Naive thymus-derived CD4-positive, alpha-beta T cell (primary cell): ENCODE measurements at regions not wholly inside any gene's neighbourhood (a gene's known extent, or its start where the extent isn't known, plus 50 kb on each side); places are given as distances from the start of the nearest gene placed in this dataset.

Experiments
- ATAC-seq: fragments of 150-1000 bp; cut with Tn5 transposase; 2 replicates; pipeline ENCODE4 v1.10.0; 2021; ENCODE audit warnings: mild to moderate bottlenecking, moderate library complexity
- CTCF ChIA-PET: fragments of 350-600 bp; sonication (Branson Sonifier 250); formaldehyde crosslinking; loops from one replicate; lab custom pipeline; 2021; ENCODE audit warnings: antibody characterized with exemption; lab: Charles Lee
- POLR2A ChIA-PET: fragments of 350-600 bp; sonication (Branson Sonifier 250); formaldehyde crosslinking; loops from one replicate; lab custom pipeline; 2021; ENCODE audit warnings: antibody characterized with exemption, inconsistent platforms; lab: Charles Lee
- DNase-seq, 9 donors: peaks; one replicate each; pipeline versions ENCODE4 v3.0.0 to v3.0.0-alpha.2; 2020 to 2022; ENCODE audit warnings: mixed read lengths in 1 of 9
- H3K27ac ChIP-seq: one replicate; pipeline ENCODE4 v1.7.0; 2013; ENCODE audit warnings: mild to moderate bottlenecking, low read depth, low read length, moderate library complexity
- H3K27me3 ChIP-seq, 2 donors: one replicate each; pipeline ENCODE4 v1.7.0; 2013; ENCODE audit warnings: low read length in 2 of 2, mild to moderate bottlenecking in 2 of 2, moderate library complexity in 2 of 2; ENCODE audit not compliant: control insufficient read depth in 2 of 2, insufficient read depth in 2 of 2
- H3K36me3 ChIP-seq, 3 experiments: 1 replicate in 2 of 3; 2 replicates in 1 of 3; pipeline ENCODE4 v1.7.0; 2013; ENCODE audit warnings: low read length in 3 of 3, mild to moderate bottlenecking in 3 of 3, moderate library complexity in 1 of 3; ENCODE audit not compliant: insufficient read depth in 3 of 3, control insufficient read depth in 2 of 3
- H3K4me1 ChIP-seq, 2 donors: one replicate each; pipeline ENCODE4 v1.7.0; 2013; ENCODE audit warnings: low read length in 2 of 2, mild to moderate bottlenecking in 2 of 2, moderate library complexity in 1 of 2; ENCODE audit not compliant: control insufficient read depth in 2 of 2, insufficient read depth in 2 of 2
- H3K4me3 ChIP-seq: 2 replicates; pipeline ENCODE4 v1.7.0; 2013; ENCODE audit warnings: mild to moderate bottlenecking, low read length
- H3K9me3 ChIP-seq, 3 experiments: 1 replicate in 2 of 3; 2 replicates in 1 of 3; pipeline ENCODE4 v1.7.0; 2013; ENCODE audit warnings: low read length in 3 of 3; ENCODE audit not compliant: control insufficient read depth in 2 of 3
- H3K27ac Mint-ChIP-seq, 9 donors: one replicate each; pipeline ENCODE4 v1.8.0; 2020 to 2022; ENCODE audit warnings: mixed read lengths in 9 of 9, mild to moderate bottlenecking in 8 of 9, moderate library complexity in 5 of 9, inconsistent platforms in 2 of 9
- H3K27me3 Mint-ChIP-seq, 5 donors: one replicate each; pipeline ENCODE4 v1.8.0; 2021 to 2022; ENCODE audit warnings: mixed read lengths in 5 of 5, mild to moderate bottlenecking in 1 of 5
- H3K36me3 Mint-ChIP-seq, 5 donors: one replicate each; pipeline ENCODE4 v1.8.0; 2020 to 2022; ENCODE audit warnings: mixed read lengths in 5 of 5, mild to moderate bottlenecking in 3 of 5, inconsistent platforms in 1 of 5
- H3K4me1 Mint-ChIP-seq, 7 donors: one replicate each; pipeline ENCODE4 v1.8.0; 2020 to 2022; ENCODE audit warnings: mixed read lengths in 7 of 7, mild to moderate bottlenecking in 3 of 7, inconsistent platforms in 1 of 7
- H3K4me3 Mint-ChIP-seq, 10 donors: one replicate each; pipeline ENCODE4 v1.8.0; 2020 to 2022; ENCODE audit warnings: mild to moderate bottlenecking in 10 of 10, mixed read lengths in 10 of 10, moderate library complexity in 6 of 10, inconsistent platforms in 2 of 10
- H3K9me3 Mint-ChIP-seq, 11 donors: one replicate each; pipeline ENCODE4 v1.8.0; 2020 to 2022; ENCODE audit warnings: mixed read lengths in 11 of 11, mild to moderate bottlenecking in 4 of 11, inconsistent platforms in 1 of 11, moderate library complexity in 1 of 11
- intact Hi-C, 2 donors: fragments of 100-400 bp; cut with micrococcal nuclease; formaldehyde crosslinking; loops; one replicate each; pipeline ENCODE4 v1.15.1; 2023

DNA sequence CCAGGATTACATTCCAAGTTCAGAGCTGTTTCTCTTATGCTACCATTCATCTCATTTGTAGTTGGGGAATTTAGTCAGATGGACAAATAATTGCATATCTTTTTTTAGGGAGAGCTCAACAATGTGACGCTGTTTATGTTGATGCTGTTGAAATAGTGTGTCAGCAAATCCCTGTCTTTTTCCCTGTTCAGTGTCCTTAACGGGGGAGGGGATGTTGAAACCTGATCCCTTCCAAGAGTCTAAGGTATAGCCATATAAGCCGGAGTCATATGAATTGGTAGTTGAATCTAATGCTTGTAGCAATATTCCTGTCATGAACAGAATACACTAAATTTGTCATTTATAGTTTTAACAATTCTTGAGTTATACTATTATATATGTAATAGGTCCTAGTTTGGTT is 293.5 kb upstream of the FAT1 start:
- CTCF ChIA-PET, result no interaction called here
- H3K9me3 Mint-ChIP-seq, result peaks cover 0 to 23% (median 8%) of the 10 kb centered on the region in 11 donors
- H3K27me3 Mint-ChIP-seq, result peaks cover 0 to 4% (median 0%) of the 10 kb centered on the region in 5 donors
- intact Hi-C loops, result no loop called here
- H3K27ac ChIP-seq, result no peak overlapping the region
- H3K9me3 ChIP-seq, result no peaks in the 10 kb centered on the region
- no peak overlapping the region for H3K4me3 Mint-ChIP-seq
- H3K27ac Mint-ChIP-seq, result no peak overlapping the region
- DNase-seq, result no peak
- POLR2A ChIA-PET, result no interaction called here
- H3K4me1 Mint-ChIP-seq, result no peaks in the 10 kb centered on the region
- H3K36me3 Mint-ChIP-seq, result peaks cover 0 to 3% (median 0%) of the 10 kb centered on the region in 5 donors
- no peak overlapping the region for H3K4me3 ChIP-seq
- no peaks in the 10 kb centered on the region for H3K4me1 ChIP-seq
- H3K36me3 ChIP-seq, result no peaks in the 10 kb centered on the region
- ATAC-seq, result no peak
- H3K27me3 ChIP-seq, result no peaks in the 10 kb centered on the region

DNA sequence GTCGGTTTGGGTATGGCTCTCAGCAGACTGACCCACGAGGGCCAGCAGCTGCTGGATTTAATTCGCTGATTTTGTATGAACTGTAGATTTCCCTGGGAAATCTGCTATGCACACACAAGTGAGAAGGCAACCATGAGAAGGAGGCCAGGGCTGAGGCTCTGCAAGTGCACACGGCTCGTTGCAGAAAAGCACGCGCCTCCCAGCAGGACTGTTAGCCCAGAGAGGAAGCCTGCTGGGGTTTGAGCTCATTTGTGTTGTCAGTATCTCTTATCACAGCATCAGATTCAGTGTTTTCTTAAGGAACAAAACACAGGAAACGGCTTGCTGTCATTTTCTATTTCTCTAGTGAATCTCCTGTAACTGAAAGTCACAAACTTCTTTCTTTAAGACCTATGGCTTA is 296.2 kb upstream of the FAT1 start:
- Histone ChIP-seq H3K4me1 (no peaks in the 10 kb centered on the region), H3K36me3 (no peaks in the 10 kb centered on the region), H3K27ac (no peak overlapping the region), H3K4me3 (no peak overlapping the region), H3K9me3 (no peaks in the 10 kb centered on the region), H3K27me3 (no peaks in the 10 kb centered on the region)
- intact Hi-C loops, result no loop called here
- H3K27me3 Mint-ChIP-seq, result no peaks in the 10 kb centered on the region
- peaks cover 0 to 20% (median 7%) of the 10 kb centered on the region in 11 donors for H3K9me3 Mint-ChIP-seq
- H3K36me3 Mint-ChIP-seq, result no peaks in the 10 kb centered on the region
- ATAC-seq (no peak), DNase-seq (no peak)
- CTCF ChIA-PET, result no interaction called here
- no peaks in the 10 kb centered on the region for H3K4me1 Mint-ChIP-seq
- no peak overlapping the region for H3K4me3 Mint-ChIP-seq
- H3K27ac Mint-ChIP-seq, result no peak overlapping the region
- POLR2A ChIA-PET, result no interaction called here

DNA sequence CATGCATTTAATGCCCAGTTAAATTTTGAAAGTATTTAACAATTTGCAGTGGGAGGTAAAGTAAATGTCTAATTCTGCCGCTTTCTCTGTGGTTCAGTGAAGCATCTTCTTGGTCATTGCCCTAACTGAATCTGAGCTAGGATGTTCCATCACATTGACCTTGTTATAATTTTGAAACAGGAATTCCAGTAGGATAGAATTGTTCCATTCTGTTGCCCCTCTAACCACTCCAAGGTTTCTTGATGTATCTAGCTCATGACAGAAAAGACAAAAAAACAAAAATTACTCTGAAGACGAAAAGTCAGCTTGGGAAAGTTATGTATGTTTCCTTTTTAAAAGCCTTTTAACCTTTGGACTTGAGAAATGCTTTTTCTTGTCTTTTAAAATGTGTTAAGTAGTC is 297.0 kb upstream of the FAT1 start:
- intact Hi-C loops, result no loop called here
- POLR2A ChIA-PET, result no interaction called here
- no peaks in the 10 kb centered on the region for H3K36me3 Mint-ChIP-seq

DNA sequence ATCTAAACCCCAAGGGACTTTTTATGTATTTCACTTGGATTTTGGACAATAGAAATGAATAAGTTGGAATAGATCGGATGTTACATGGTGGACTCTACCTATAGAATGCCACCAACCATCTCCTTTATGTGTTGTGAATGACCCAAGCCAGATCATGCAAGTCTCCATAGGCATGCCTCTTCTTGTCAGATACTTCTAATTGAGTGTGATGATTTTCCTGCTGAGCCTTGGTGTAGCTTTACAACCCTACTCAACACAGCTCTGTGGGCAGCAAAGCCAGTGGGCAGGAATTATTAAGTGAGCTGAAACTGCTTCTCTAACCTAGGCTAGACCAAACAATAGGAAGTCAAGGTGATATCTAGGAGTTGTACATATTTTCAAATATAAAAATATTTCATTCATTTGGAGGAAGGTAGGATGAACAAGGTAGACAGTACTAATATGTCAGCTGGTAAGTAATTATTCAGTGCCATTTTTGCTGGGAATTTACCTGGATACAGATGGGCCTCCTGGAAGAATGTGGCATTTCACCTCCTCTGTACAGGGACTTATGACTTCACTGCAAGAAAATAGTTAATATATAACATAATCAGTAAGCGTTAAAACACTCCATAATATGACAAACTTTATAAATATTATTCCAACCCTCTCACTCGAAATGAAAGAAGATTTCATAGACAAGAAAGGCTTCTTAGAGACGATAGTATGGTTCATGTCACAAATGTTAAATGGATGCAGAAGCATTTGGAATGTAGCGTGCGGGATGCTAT is 298.0 kb upstream of the FAT1 start:
- no peak overlapping the region for H3K27ac ChIP-seq
- Mint-ChIP-seq H3K36me3 (no peaks in the 10 kb centered on the region), H3K9me3 (peaks cover 2 to 30% (median 14%) of the 10 kb centered on the region in 11 donors), H3K27me3 (no peaks in the 10 kb centered on the region), H3K27ac (no peak overlapping the region), H3K4me1 (no peaks in the 10 kb centered on the region), H3K4me3 (no peak overlapping the region)
- no peak overlapping the region for H3K4me3 ChIP-seq
- H3K36me3 ChIP-seq, result no peaks in the 10 kb centered on the region
- no peaks in the 10 kb centered on the region for H3K4me1 ChIP-seq
- H3K27me3 ChIP-seq, result no peaks in the 10 kb centered on the region
- ChIA-PET POLR2A (no interaction called here), CTCF (no interaction called here)
- H3K9me3 ChIP-seq, result no peaks in the 10 kb centered on the region
- DNase-seq (no peak), ATAC-seq (no peak)
- intact Hi-C loops, result no loop called here

More for the DNA sequence above, 297.0 kb upstream of the FAT1 start:
- ATAC-seq (no peak), DNase-seq (no peak)
- no peaks in the 10 kb centered on the region for H3K27me3 Mint-ChIP-seq
- H3K27ac Mint-ChIP-seq, result no peak overlapping the region
- Histone ChIP-seq H3K4me1 (no peaks in the 10 kb centered on the region), H3K9me3 (no peaks in the 10 kb centered on the region), H3K4me3 (no peak overlapping the region), H3K27ac (no peak overlapping the region), H3K36me3 (no peaks in the 10 kb centered on the region), H3K27me3 (no peaks in the 10 kb centered on the region)
- H3K4me3 Mint-ChIP-seq, result no peak overlapping the region
- CTCF ChIA-PET, result no interaction called here
- peaks cover 0 to 20% (median 7%) of the 10 kb centered on the region in 11 donors for H3K9me3 Mint-ChIP-seq
- H3K4me1 Mint-ChIP-seq, result no peaks in the 10 kb centered on the region

DNA sequence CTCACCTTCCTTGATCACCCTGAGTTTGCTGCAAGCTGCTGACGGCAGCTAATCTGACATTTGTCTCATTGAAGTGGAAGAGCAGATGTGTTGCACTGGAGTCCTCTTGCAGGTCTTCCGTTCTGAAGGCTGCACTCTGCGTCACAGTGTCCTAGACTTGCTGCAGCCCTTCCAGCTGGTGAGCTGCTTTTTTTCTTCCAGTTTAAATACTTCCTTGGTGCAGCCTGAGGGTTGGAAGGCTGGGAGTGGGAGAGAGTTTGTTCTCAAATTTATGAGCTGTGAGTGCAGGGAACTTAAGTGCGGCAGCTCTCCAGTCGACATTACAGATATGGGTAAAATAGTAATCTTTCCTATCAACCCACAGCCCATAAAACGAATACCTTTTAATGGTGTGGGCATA is 303.6 kb upstream of the FAT1 start:
- no peak for ATAC-seq
- CTCF ChIA-PET, result no interaction called here

DNA sequence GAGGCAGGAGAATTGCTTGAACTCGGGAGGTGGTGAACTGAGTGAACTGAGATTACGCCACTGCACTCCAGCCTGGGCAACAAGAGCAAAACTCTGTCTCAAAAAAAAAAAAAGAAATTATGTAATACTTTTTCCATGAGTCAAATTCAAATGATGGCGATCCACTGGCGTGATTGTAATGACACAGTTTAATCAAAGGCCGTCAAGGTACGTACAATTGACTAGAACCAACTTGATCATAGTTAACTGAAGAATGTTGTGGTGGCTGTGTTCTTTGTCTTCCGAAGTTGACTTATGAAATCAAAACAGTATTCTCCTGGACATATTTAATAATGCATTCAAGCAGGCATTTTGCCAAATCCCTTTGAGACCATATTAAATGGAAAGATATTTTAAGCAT is 318.6 kb upstream of the FAT1 start:
- H3K4me1 ChIP-seq, result no peaks in the 10 kb centered on the region
- no peaks in the 10 kb centered on the region for H3K36me3 Mint-ChIP-seq
- H3K4me3 ChIP-seq, result no peak overlapping the region
- intact Hi-C loops, result no loop called here
- H3K9me3 Mint-ChIP-seq, result peaks cover 0 to 22% (median 4%) of the 10 kb centered on the region in 11 donors
- no peak overlapping the region for H3K4me3 Mint-ChIP-seq
- H3K27me3 Mint-ChIP-seq, result no peaks in the 10 kb centered on the region
- no peaks in the 10 kb centered on the region for H3K4me1 Mint-ChIP-seq
- ATAC-seq (no peak), DNase-seq (no peak)
- no peaks in the 10 kb centered on the region for H3K9me3 ChIP-seq
- ChIA-PET POLR2A (no interaction called here), CTCF (no interaction called here)
- no peaks in the 10 kb centered on the region for H3K36me3 ChIP-seq
- no peak overlapping the region for H3K27ac Mint-ChIP-seq
- no peak overlapping the region for H3K27ac ChIP-seq
- H3K27me3 ChIP-seq, result no peaks in the 10 kb centered on the region

More for the DNA sequence above, 303.6 kb upstream of the FAT1 start:
- no peak overlapping the region for H3K27ac ChIP-seq
- no peaks in the 10 kb centered on the region for H3K36me3 ChIP-seq
- intact Hi-C loops, result no loop called here
- DNase-seq, result no peak
- H3K9me3 ChIP-seq, result no peaks in the 10 kb centered on the region
- H3K27me3 ChIP-seq, result no peaks in the 10 kb centered on the region
- no peaks in the 10 kb centered on the region for H3K4me1 ChIP-seq
- Mint-ChIP-seq H3K4me1 (no peaks in the 10 kb centered on the region), H3K36me3 (no peaks in the 10 kb centered on the region), H3K4me3 (no peak overlapping the region), H3K9me3 (peaks cover 4 to 41% (median 17%) of the 10 kb centered on the region in 11 donors), H3K27ac (no peak overlapping the region), H3K27me3 (no peaks in the 10 kb centered on the region)
- H3K4me3 ChIP-seq, result no peak overlapping the region
- POLR2A ChIA-PET, result no interaction called here

DNA sequence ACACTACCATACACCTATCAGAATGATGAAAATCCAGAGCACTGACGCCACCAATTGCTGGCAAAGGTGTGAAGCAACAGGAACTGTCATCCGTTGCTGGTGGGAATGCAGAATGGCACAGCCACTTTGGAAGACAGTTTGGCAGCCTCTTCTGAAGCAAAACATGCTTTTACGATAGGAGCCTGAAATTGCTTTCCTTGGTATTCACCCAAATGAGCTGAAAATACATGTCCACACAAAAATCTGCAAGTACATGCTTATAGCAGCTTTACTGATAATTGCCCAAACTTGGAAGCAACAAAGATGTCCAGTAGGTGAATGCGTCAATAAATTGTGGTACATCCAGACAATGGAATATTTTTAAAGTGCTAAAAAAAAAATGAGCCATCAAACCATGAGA is 322.8 kb upstream of the FAT1 start:
- Histone ChIP-seq H3K4me3 (no peak overlapping the region), H3K36me3 (no peaks in the 10 kb centered on the region), H3K27ac (no peak overlapping the region), H3K4me1 (no peaks in the 10 kb centered on the region), H3K27me3 (no peaks in the 10 kb centered on the region), H3K9me3 (no peaks in the 10 kb centered on the region)
- ChIA-PET CTCF (interaction anchor here (0.7 kb wide), 1 partner anchor 148 kb away, joined by 3 read pairs; no protein-coding TSS in a partner anchor), POLR2A (no interaction called here)
- no peaks in the 10 kb centered on the region for H3K36me3 Mint-ChIP-seq
- no peak overlapping the region for H3K27ac Mint-ChIP-seq
- no peaks in the 10 kb centered on the region for H3K4me1 Mint-ChIP-seq
- H3K9me3 Mint-ChIP-seq, result peaks cover 0 to 12% (median 5%) of the 10 kb centered on the region in 11 donors
- H3K27me3 Mint-ChIP-seq, result no peaks in the 10 kb centered on the region
- ATAC-seq (no peak), DNase-seq (no peak)
- intact Hi-C loops, result no loop called here
- no peak overlapping the region for H3K4me3 Mint-ChIP-seq
